ENCODE measurements at regions not wholly inside any gene's neighbourhood (a gene's known extent, or its start where the extent isn't known, plus 50 kb on each side); places are given as distances from the start of the nearest gene placed in this dataset.

DNA sequence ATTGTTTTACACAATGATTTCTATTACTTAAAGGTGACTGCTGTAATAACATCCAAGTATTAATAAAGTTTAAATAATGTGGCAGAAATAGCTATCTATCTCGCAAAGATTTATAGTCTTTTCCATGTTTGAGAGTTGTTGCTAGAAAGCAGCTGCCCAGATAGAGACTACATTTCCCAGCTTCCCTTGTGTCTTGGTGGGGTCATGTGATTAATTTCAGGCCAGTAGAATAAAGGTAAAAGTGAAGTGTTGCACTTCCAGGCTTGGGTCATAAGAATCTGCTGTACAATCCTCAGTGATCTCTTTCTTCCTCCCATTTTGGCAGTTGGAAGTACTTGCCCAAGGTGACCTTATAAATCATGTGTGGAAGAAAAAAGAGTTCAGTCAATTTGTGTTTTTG, 449.7 kb upstream of the USP15 start:
- Histone ChIP-seq H3K23ac (ENCODE audit: insufficient read length) (no peak overlapping the region), H4K8ac (ENCODE audit: extremely low read depth, insufficient read depth, low read length) (no peak overlapping the region), H2BK12ac (ENCODE audit: low read depth, low read length) (no peak overlapping the region), H3K27me3 (replicated peaks in 1 of 4; ENCODE audit: control insufficient read depth in 3 of 4, extremely low read depth in 1 of 4, insufficient read depth in 3 of 4, low read length in 3 of 4) (no peaks in the 10 kb centered on the region), H3K79me2 (ENCODE audit: control insufficient read depth in 1 of 2, insufficient read depth in 2 of 2, low read length in 2 of 2) (no peaks in the 10 kb centered on the region), H3K27ac (ENCODE audit: low read depth, low read length) (no peak overlapping the region), H3K14ac (ENCODE audit: insufficient read length) (no peak overlapping the region), H3K4ac (replicated peaks; ENCODE audit: insufficient read length, low read depth, low read length) (no peak overlapping the region), H3K9me3 (ENCODE audit: insufficient read depth in 2 of 2, low read depth in 1 of 2, low read length in 1 of 2) (peaks cover 11 to 15% of the 10 kb centered on the region in 2 experiments), H4K20me1 (replicated peaks in 1 of 2; ENCODE audit: control insufficient read depth in 1 of 2, insufficient read depth in 2 of 2, low read length in 2 of 2) (no peaks in the 10 kb centered on the region), H2BK15ac (ENCODE audit: low read length) (no peak overlapping the region), H4K5ac (ENCODE audit: insufficient read length, low read depth, low read length) (no peak overlapping the region), H2AK5ac (ENCODE audit: low read depth, low read length) (no peak overlapping the region), H2BK5ac (ENCODE audit: low read depth, low read length) (no peak overlapping the region), H2BK20ac (ENCODE audit: low read length) (no peak overlapping the region), H3K79me1 (ENCODE audit: low read depth, low read length) (no peaks in the 10 kb centered on the region), H2BK120ac (replicated peaks; ENCODE audit: low read depth, low read length) (no peak overlapping the region), H3K23me2 (ENCODE audit: low read depth, low read length) (no peaks in the 10 kb centered on the region), H4K91ac (replicated peaks; ENCODE audit: insufficient read length, low read length) (no peak overlapping the region), H3K56ac (replicated peaks; ENCODE audit: insufficient read length, low read depth, low read length) (no peak overlapping the region), H3K4me3 (ENCODE audit: extremely low read depth in 1 of 4, insufficient read depth in 2 of 4, low read depth in 3 of 4, low read length in 4 of 4) (no peak overlapping the region), H3K18ac (ENCODE audit: extremely low read depth, low read length) (no peak overlapping the region), H3K4me1 (replicated peaks in 1 of 4; ENCODE audit: control insufficient read depth in 3 of 4, insufficient read depth in 4 of 4, low read length in 3 of 4) (no peaks in the 10 kb centered on the region), H3K36me3 (ENCODE audit: control insufficient read depth in 2 of 4, insufficient read depth in 4 of 4, low read length in 3 of 4) (no peaks in the 10 kb centered on the region; a peak in 1 of 8 replicates), H3K9ac (replicated peaks in 1 of 4; ENCODE audit: extremely low read depth in 1 of 4, low read depth in 3 of 4, low read length in 3 of 4) (no peak overlapping the region), H3K4me2 (ENCODE audit: insufficient read depth in 1 of 2, low read depth in 2 of 2, low read length in 2 of 2) (no peak overlapping the region), H2AFZ (ENCODE audit: low read length) (peak overlapping the region; percentile 92; the same call in 1 of the 2 replicates)
- 96% methylated on average over 1 of the region's 1 CpG; no CpG with 5 or more reads in 1 of the 2 experiments for WGBS, 2 experiments (ENCODE audit: extremely low coverage in 1 of 2, insufficient coverage in 1 of 2, insufficient read length in 1 of 2, insufficient replicate concordance in 2 of 2, low coverage in 1 of 2, low lambda C conversion rate in 2 of 2, missing lambda C conversion rate in 1 of 2)
- TF ChIP-seq SIX5 (IDR thresholded peaks at IDR 0.05; ENCODE audit: low read depth, low read length) (peak; percentile 60), SIN3A (conservative IDR thresholded peaks at IDR 0.05 in 1 of 2, IDR thresholded peaks at IDR 0.05 in 1 of 2; ENCODE audit: low read depth in 1 of 2, low read length in 2 of 2) (no peak), HDAC2 (IDR thresholded peaks at IDR 0.05; ENCODE audit: borderline replicate concordance in 1 of 2, low read depth in 2 of 2, low read length in 2 of 2) (no peak), ZNF274 (IDR thresholded peaks at IDR 0.05; ENCODE audit: borderline replicate concordance, extremely low read depth, low read length) (no peak)
- TF ChIP-seq, protein P1, sequence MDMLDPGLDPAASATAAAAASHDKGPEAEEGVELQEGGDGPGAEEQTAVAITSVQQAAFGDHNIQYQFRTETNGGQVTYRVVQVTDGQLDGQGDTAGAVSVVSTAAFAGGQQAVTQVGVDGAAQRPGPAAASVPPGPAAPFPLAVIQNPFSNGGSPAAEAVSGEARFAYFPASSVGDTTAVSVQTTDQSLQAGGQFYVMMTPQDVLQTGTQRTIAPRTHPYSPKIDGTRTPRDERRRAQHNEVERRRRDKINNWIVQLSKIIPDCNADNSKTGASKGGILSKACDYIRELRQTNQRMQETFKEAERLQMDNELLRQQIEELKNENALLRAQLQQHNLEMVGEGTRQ (IDR thresholded peaks at IDR 0.05; ENCODE audit: low read length) = peak; percentile 50
- DNase-seq (ENCODE audit: low read depth in 1 of 2, low spot score in 2 of 2) = no peak
- ChIA-PET CTCF (ENCODE audit: partially characterized antibody) (no interaction called here), POLR2A (ENCODE audit: partially characterized antibody) (no interaction called here)
- no peak for FAIRE-seq
